SK-N-SH treated with all-trans-retinoic acid at 6 μM for 48 hours (cell line): ENCODE measurements at regions not wholly inside any gene's neighbourhood (a gene's known extent, or its start where the extent isn't known, plus 50 kb on each side); places are given as distances from the start of the nearest gene placed in this dataset.

Experiments
- ATAC-seq: fragments of 200-7000 bp; cut with Tn5 transposase; 3 replicates; pipeline ENCODE4 v1.9.1; 2020; ENCODE audit warnings: mild to moderate bottlenecking, moderate library complexity
- ARNTL ChIP-seq: fragments of 450-650 bp; formaldehyde crosslinking; IDR thresholded peaks from 2 replicates; pipeline ENCODE4 v1.5.0; 2020; ENCODE audit warnings: low read depth, mild to moderate bottlenecking, moderate library complexity, borderline replicate concordance
- BACH2 ChIP-seq: fragments of 250-450 bp; sonication (Bioruptor Pico); IDR thresholded peaks from 2 replicates; pipeline ENCODE4 v1.9.0; 2021; ENCODE audit warnings: mild to moderate bottlenecking, borderline replicate concordance
- CREB5 ChIP-seq: fragments of 250-450 bp; sonication (Bioruptor Pico); IDR thresholded peaks from 2 replicates; pipeline ENCODE4 v1.5.1; 2020; ENCODE audit warnings: low read depth, mild to moderate bottlenecking, moderate library complexity
- CSRNP3 ChIP-seq: fragments of 250-450 bp; sonication (Bioruptor Pico); IDR thresholded peaks from 2 replicates; pipeline ENCODE4 v1.5.1; 2021; ENCODE audit warnings: mild to moderate bottlenecking, moderate library complexity
- GLIS3 ChIP-seq: fragments of 250-450 bp; sonication (Bioruptor Pico); IDR thresholded peaks from 2 replicates; pipeline ENCODE4 v1.5.0; 2020; ENCODE audit warnings: mild to moderate bottlenecking, moderate library complexity
- ISL1 ChIP-seq: fragments of 250-450 bp; sonication (Bioruptor Pico); IDR thresholded peaks from 2 replicates; pipeline ENCODE4 v2.1.2; 2022; ENCODE audit warnings: mild to moderate bottlenecking, moderate library complexity
- OSR1 ChIP-seq: fragments of 250-450 bp; sonication (Bioruptor Pico); IDR thresholded peaks from 2 replicates; pipeline ENCODE4 v1.8.0; 2022; ENCODE audit warnings: moderate library complexity, mild to moderate bottlenecking, inconsistent platforms
- PATZ1 ChIP-seq: fragments of 250-450 bp; sonication (Bioruptor Pico); IDR thresholded peaks from 2 replicates; pipeline ENCODE4 v1.8.0; 2020; ENCODE audit warnings: mild to moderate bottlenecking, moderate library complexity, borderline replicate concordance
- POU6F1 ChIP-seq: fragments of 250-450 bp; sonication (Bioruptor Pico); IDR thresholded peaks from 2 replicates; pipeline ENCODE4 v1.8.0; 2021; ENCODE audit warnings: low read depth, mild to moderate bottlenecking, moderate library complexity, borderline replicate concordance
- RARB ChIP-seq: fragments of 250-450 bp; sonication (Bioruptor Pico); IDR thresholded peaks from 2 replicates; pipeline ENCODE4 v1.8.0; 2021; ENCODE audit warnings: mild to moderate bottlenecking, moderate library complexity
- SNAI2 ChIP-seq: fragments of 250-450 bp; sonication (Bioruptor Pico); IDR thresholded peaks from 2 replicates; pipeline ENCODE4 v1.5.0; 2020; ENCODE audit warnings: mild to moderate bottlenecking, moderate library complexity
- TOX ChIP-seq: fragments of 250-450 bp; sonication (Bioruptor Pico); IDR thresholded peaks from 2 replicates; pipeline ENCODE4 v1.8.0; 2021; ENCODE audit warnings: mild to moderate bottlenecking, moderate library complexity, borderline replicate concordance
- TSHZ2 ChIP-seq: fragments of 250-450 bp; sonication (Bioruptor Pico); IDR thresholded peaks from 2 replicates; pipeline ENCODE4 v1.5.0; 2020; ENCODE audit warnings: mild to moderate bottlenecking, moderate library complexity
- ZC3H10 ChIP-seq: fragments of 250-450 bp; sonication (Bioruptor Pico); IDR thresholded peaks from 2 replicates; pipeline ENCODE4 v1.5.1; 2021; ENCODE audit warnings: mild to moderate bottlenecking, moderate library complexity
- ZFP3 ChIP-seq: fragments of 250-450 bp; sonication (Bioruptor Pico); IDR thresholded peaks from 2 replicates; pipeline ENCODE4 v1.5.0; 2020; ENCODE audit warnings: mild to moderate bottlenecking, moderate library complexity
- ZFP30 ChIP-seq: fragments of 450-650 bp; formaldehyde crosslinking; IDR thresholded peaks from 2 replicates; pipeline ENCODE4 v1.5.0; 2022; ENCODE audit warnings: mild to moderate bottlenecking, moderate library complexity
- ZNF565 ChIP-seq: fragments of 450-650 bp; formaldehyde crosslinking; conservative IDR thresholded peaks from 2 replicates; pipeline ENCODE4 v1.5.0; 2020; ENCODE audit warnings: low read depth, mild to moderate bottlenecking, moderate library complexity

GRCh38 chr2:128651000-128651399 is 332.3 kb upstream of the HS6ST1 start:
- ATAC-seq: no peak

GRCh38 chr2:128654408-128654807 is 335.7 kb upstream of the HS6ST1 start:
- no peak for ATAC-seq
- TF ChIP-seq SNAI2 (CRISPR knock-in tag) (no peak), OSR1 (CRISPR knock-in tag) (no peak), BACH2 (no peak), ZNF565 (no peak), RARB (CRISPR knock-in tag) (no peak), GLIS3 (CRISPR knock-in tag) (no peak), ZC3H10 (CRISPR knock-in tag) (no peak), TOX (no peak), POU6F1 (no peak), PATZ1 (CRISPR knock-in tag) (no peak), CREB5 (CRISPR knock-in tag) (no peak), CSRNP3 (CRISPR knock-in tag) (no peak), ZFP3 (no peak)

More at GRCh38 chr2:128651000-128651399, 332.3 kb upstream of the HS6ST1 start:
- no peak for TF ChIP-seq TSHZ2 (CRISPR knock-in tag)
- TF ChIP-seq ISL1 (CRISPR knock-in tag): no peak
- TF ChIP-seq CSRNP3 (CRISPR knock-in tag): no peak
- no peak for TF ChIP-seq ZFP3

- no peak for ATAC-seq
- TF ChIP-seq ZFP30 (CRISPR knock-in tag) (no peak), CSRNP3 (CRISPR knock-in tag) (no peak), TOX (no peak), ARNTL (CRISPR knock-in tag) (no peak), POU6F1 (no peak)
- TF ChIP-seq, all 23 proteins: peak for 0
Measured at GRCh38 chr2:128660836-128661235, 342.2 kb upstream of the HS6ST1 start.
